22Rv1 (cell line): ENCODE measurements at regions not wholly inside any gene's neighbourhood (a gene's known extent, or its start where the extent isn't known, plus 50 kb on each side); places are given as distances from the start of the nearest gene placed in this dataset.

Experiments
- H3K27ac ChIP-seq: fragments of 450-650 bp; 2 replicates; pipeline ENCODE4 v1.5.1; 2017
- CTCF ChIP-seq: fragments of 450-650 bp; IDR thresholded peaks from 2 replicates; pipeline ENCODE4 v1.5.1; 2017; ENCODE audit warnings: mild to moderate bottlenecking
- ZFX ChIP-seq: fragments of 450-650 bp; IDR thresholded peaks from 2 replicates; pipeline ENCODE4 v1.6.1; 2017; ENCODE audit warnings: antibody characterized with exemption, borderline replicate concordance

GRCh38 chr3:82654708-82655107, 893.3 kb upstream of the GBE1 start:
- no peak for TF ChIP-seq ZFX
- no peak for TF ChIP-seq CTCF
- no peak overlapping the region for H3K27ac ChIP-seq

- no peak overlapping the region for H3K27ac ChIP-seq
- no peak for TF ChIP-seq ZFX
- peak; percentile 34 for TF ChIP-seq CTCF
Observed at GRCh38 chr3:82643948-82644347, 882.5 kb upstream of the GBE1 start.

GRCh38 chr3:82641701-82642100, 880.3 kb upstream of the GBE1 start:
- no peak overlapping the region for H3K27ac ChIP-seq
- TF ChIP-seq CTCF (no peak), ZFX (no peak)

GRCh38 chr3:82640254-82640653, 878.8 kb upstream of the GBE1 start:
- TF ChIP-seq ZFX (no peak), CTCF (no peak)
- no peak overlapping the region for H3K27ac ChIP-seq

- no peak overlapping the region for H3K27ac ChIP-seq
Observed at GRCh38 chr3:82637574-82637973, 876.1 kb upstream of the GBE1 start.

GRCh38 chr3:82636177-82636576, 874.7 kb upstream of the GBE1 start:
- H3K27ac ChIP-seq, result no peak overlapping the region
- TF ChIP-seq ZFX, result no peak
- TF ChIP-seq CTCF, result no peak

More at GRCh38 chr3:82637574-82637973, 876.1 kb upstream of the GBE1 start:
- TF ChIP-seq CTCF, result no peak
- no peak for TF ChIP-seq ZFX

GRCh38 chr3:82633319-82633718, 871.9 kb upstream of the GBE1 start:
- no peak overlapping the region for H3K27ac ChIP-seq
- no peak for TF ChIP-seq CTCF
- no peak for TF ChIP-seq ZFX
